ENCODE measurements at regions not wholly inside any gene's neighbourhood (a gene's known extent, or its start where the extent isn't known, plus 50 kb on each side); places are given as distances from the start of the nearest gene placed in this dataset.

DNA sequence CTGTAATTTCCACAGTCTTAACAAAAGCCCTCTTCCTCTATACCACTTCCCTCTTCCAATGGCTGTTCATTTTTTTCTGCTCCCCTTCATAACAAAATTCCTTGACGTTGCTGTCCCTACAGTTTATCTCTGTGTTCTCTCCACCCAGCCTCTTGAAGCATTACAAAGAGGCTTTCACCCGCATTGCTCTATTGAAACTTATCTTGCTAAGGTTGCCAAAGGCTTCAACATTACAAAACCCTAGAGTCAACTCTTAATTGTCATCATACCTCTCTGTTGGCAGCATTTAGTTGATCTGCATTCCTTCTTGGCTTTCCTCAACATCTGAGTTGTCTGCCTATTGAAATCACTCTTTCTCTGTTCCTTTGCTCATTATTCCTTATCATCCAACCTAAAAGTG, 1055.7 kb downstream of the JRKL start:
- H3F3A ChIP-seq (ENCODE audit: low read length, unreplicated experiment), result no peaks in the 10 kb centered on the region
- intact Hi-C loops (cut with micrococcal nuclease), result no loop called here
- H3K9ac ChIP-seq (ENCODE audit: low read length), result no peak overlapping the region
- no peaks in the 10 kb centered on the region for H3K79me2 ChIP-seq (ENCODE audit: low read length)
- no peaks in the 10 kb centered on the region for H3K9me2 ChIP-seq (replicated peaks; ENCODE audit: low read length)
- BruUV-seq (replicated peaks), result no TSS peak
- no peak overlapping the region for H3K4me2 ChIP-seq (ENCODE audit: low read length)
- no peaks in the 10 kb centered on the region for H4K20me1 ChIP-seq (ENCODE audit: low read length)
- H3K27ac ChIP-seq (ENCODE audit: low read length), result no peak overlapping the region
- no peaks in the 10 kb centered on the region for H3K27me3 ChIP-seq (ENCODE audit: low read length)
- no peaks in the 10 kb centered on the region for H3K9me3 ChIP-seq (ENCODE audit: low read length)
- H3K4me3 ChIP-seq (ENCODE audit: low read length), result no peak overlapping the region
- no peak for ATAC-seq
- H3K4me1 ChIP-seq (ENCODE audit: insufficient read depth, low read length), result no peaks in the 10 kb centered on the region
- CTCF ChIA-PET, result no interaction called here
- H2AFZ ChIP-seq (ENCODE audit: low read length), result no peak overlapping the region
- no peak for DNase-seq
- TF ChIP-seq EZH2 (IDR thresholded peaks at IDR 0.05; ENCODE audit: low read length, unreplicated experiment), result no peak
- TF ChIP-seq, protein P1, sequence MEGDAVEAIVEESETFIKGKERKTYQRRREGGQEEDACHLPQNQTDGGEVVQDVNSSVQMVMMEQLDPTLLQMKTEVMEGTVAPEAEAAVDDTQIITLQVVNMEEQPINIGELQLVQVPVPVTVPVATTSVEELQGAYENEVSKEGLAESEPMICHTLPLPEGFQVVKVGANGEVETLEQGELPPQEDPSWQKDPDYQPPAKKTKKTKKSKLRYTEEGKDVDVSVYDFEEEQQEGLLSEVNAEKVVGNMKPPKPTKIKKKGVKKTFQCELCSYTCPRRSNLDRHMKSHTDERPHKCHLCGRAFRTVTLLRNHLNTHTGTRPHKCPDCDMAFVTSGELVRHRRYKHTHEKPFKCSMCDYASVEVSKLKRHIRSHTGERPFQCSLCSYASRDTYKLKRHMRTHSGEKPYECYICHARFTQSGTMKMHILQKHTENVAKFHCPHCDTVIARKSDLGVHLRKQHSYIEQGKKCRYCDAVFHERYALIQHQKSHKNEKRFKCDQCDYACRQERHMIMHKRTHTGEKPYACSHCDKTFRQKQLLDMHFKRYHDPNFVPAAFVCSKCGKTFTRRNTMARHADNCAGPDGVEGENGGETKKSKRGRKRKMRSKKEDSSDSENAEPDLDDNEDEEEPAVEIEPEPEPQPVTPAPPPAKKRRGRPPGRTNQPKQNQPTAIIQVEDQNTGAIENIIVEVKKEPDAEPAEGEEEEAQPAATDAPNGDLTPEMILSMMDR (conservative IDR thresholded peaks at IDR 0.05; ENCODE audit: low read depth, low read length), result no peak
- no peak for TF ChIP-seq EZH2phosphoT487 (IDR thresholded peaks at IDR 0.05; ENCODE audit: borderline replicate concordance, low read length)
- POLR2A ChIA-PET (ENCODE audit: unreplicated experiment), result no interaction called here
- H3K36me3 ChIP-seq (ENCODE audit: low read depth, low read length), result no peaks in the 10 kb centered on the region

DNA sequence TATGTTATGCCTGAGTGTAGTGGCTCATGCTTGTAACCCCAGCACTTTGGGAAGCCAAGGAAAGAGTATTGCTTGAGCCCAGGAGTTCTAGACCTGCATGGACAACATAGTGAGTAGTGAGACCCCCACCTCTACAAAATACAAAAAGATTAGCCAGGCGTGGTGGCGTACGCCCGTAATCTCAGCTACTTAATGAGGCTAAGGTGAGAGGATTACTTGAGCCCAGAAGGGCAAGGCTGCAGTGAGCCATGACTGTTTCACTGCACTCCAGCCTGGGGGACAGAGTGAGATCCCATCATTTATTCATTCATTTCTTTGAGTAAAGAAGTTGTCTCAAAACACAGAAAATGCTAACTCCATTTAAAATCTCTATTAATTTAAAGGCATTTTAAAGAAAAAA, 1061.6 kb downstream of the JRKL start:
- H3K36me3 ChIP-seq (ENCODE audit: low read depth, low read length), result no peaks in the 10 kb centered on the region
- no peaks in the 10 kb centered on the region for H3K9me3 ChIP-seq (ENCODE audit: low read length)
- no peak overlapping the region for H3K4me3 ChIP-seq (ENCODE audit: low read length)
- H2AFZ ChIP-seq (ENCODE audit: low read length), result no peak overlapping the region
- peaks cover 6% of the 10 kb centered on the region; the same call in 1 of the 2 replicates for H3K27me3 ChIP-seq (ENCODE audit: low read length)
- CTCF ChIA-PET, result no interaction called here
- no peaks in the 10 kb centered on the region for H3K9me2 ChIP-seq (replicated peaks; ENCODE audit: low read length)
- H3K4me2 ChIP-seq (ENCODE audit: low read length), result no peak overlapping the region
- H3K9ac ChIP-seq (ENCODE audit: low read length), result no peak overlapping the region
- no peaks in the 10 kb centered on the region for H3F3A ChIP-seq (ENCODE audit: low read length, unreplicated experiment)
- BruUV-seq (replicated peaks), result no TSS peak
- no peaks in the 10 kb centered on the region for H4K20me1 ChIP-seq (ENCODE audit: low read length)
- H3K79me2 ChIP-seq (ENCODE audit: low read length), result no peaks in the 10 kb centered on the region
- no peaks in the 10 kb centered on the region for H3K4me1 ChIP-seq (ENCODE audit: insufficient read depth, low read length)
- intact Hi-C loops (cut with micrococcal nuclease), result loop anchor here (5.0 kb wide), 1 partner anchor 1566 kb away; no protein-coding TSS in a partner anchor
- no peak for DNase-seq
- no peak overlapping the region for H3K27ac ChIP-seq (ENCODE audit: low read length)
- no peak for ATAC-seq
- no peak for TF ChIP-seq EZH2 (IDR thresholded peaks at IDR 0.05; ENCODE audit: low read length, unreplicated experiment)
- TF ChIP-seq, protein P1 (conservative IDR thresholded peaks at IDR 0.05; ENCODE audit: low read depth, low read length), result no peak
- TF ChIP-seq EZH2phosphoT487 (IDR thresholded peaks at IDR 0.05; ENCODE audit: borderline replicate concordance, low read length), result no peak
- POLR2A ChIA-PET (ENCODE audit: unreplicated experiment), result no interaction called here

DNA sequence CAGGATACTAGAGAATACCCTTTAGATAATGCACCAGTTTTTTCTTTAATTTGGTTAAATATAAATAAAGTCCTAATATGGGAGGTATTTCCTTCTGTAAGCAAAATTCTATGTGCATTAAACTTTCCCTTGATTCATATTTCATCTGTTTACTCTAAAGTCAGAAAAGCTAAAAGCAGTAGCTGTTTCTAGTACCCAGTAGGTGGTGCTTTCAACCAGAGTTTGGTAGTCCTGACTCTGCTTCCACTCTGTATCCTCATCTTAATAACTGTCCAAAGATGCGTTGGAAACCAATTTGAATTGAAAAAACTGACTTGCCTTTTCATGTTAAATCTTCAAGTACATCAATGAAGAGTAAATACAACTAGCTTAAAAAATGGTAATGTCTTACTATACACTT, 1065.2 kb downstream of the JRKL start:
- peak overlapping the region; percentile 25; the same call in 1 of the 2 replicates for H3K4me3 ChIP-seq (ENCODE audit: low read length)
- TF ChIP-seq EZH2phosphoT487 (IDR thresholded peaks at IDR 0.05; ENCODE audit: borderline replicate concordance, low read length), result no peak
- TF ChIP-seq, protein P1 (conservative IDR thresholded peaks at IDR 0.05; ENCODE audit: low read depth, low read length), result peak; percentile 61
- peak overlapping the region; percentile 36 for H3K4me2 ChIP-seq (ENCODE audit: low read length)
- H3F3A ChIP-seq (ENCODE audit: low read length, unreplicated experiment), result no peaks in the 10 kb centered on the region
- H3K9ac ChIP-seq (ENCODE audit: low read length), result no peak overlapping the region
- ChIA-PET POLR2A (ENCODE audit: unreplicated experiment) (no interaction called here), CTCF (interaction anchor here (1.4 kb wide), 1 partner anchor 992 kb away, joined by 3 read pairs; no protein-coding TSS in a partner anchor)
- peaks cover 6% of the 10 kb centered on the region; the same call in 1 of the 2 replicates for H3K27me3 ChIP-seq (ENCODE audit: low read length)
- no TSS peak for BruUV-seq (replicated peaks)
- no peaks in the 10 kb centered on the region for H3K9me3 ChIP-seq (ENCODE audit: low read length)
- no peaks in the 10 kb centered on the region for H3K79me2 ChIP-seq (ENCODE audit: low read length)
- intact Hi-C loops (cut with micrococcal nuclease), result loop anchor here (5.0 kb wide), 1 partner anchor 1562 kb away; no protein-coding TSS in a partner anchor
- H3K4me1 ChIP-seq (ENCODE audit: insufficient read depth, low read length), result no peaks in the 10 kb centered on the region
- no peaks in the 10 kb centered on the region for H3K36me3 ChIP-seq (ENCODE audit: low read depth, low read length)
- H3K27ac ChIP-seq (ENCODE audit: low read length), result no peak overlapping the region
- peak; percentile 43 for DNase-seq
- H2AFZ ChIP-seq (ENCODE audit: low read length), result peak overlapping the region; percentile 12; the same call in 1 of the 2 replicates
- H3K9me2 ChIP-seq (replicated peaks; ENCODE audit: low read length), result no peaks in the 10 kb centered on the region
- ATAC-seq, result peak; percentile 31; the same call in 1 of the 2 replicates
- no peaks in the 10 kb centered on the region for H4K20me1 ChIP-seq (ENCODE audit: low read length)
